SU-DHL-6 (cell line): ENCODE measurements at regions not wholly inside any gene's neighbourhood (a gene's known extent, or its start where the extent isn't known, plus 50 kb on each side); places are given as distances from the start of the nearest gene placed in this dataset.

ENCODE experiments used
- H2AFZ ChIP-seq: fragments of 200-600 bp; sonication (generic); 2 replicates; pipeline ENCODE4 v1.6.1; 2014; ENCODE audit warnings: low read depth, mild to moderate bottlenecking, moderate library complexity, mixed read lengths, antibody characterized with exemption, low read length; ENCODE audit not compliant: severe bottlenecking
- H3F3A ChIP-seq: fragments of 200-600 bp; shearing (Covaris generic); 2 replicates; pipeline ENCODE4 v1.6.0; 2016; ENCODE audit warnings: antibody characterized with exemption, mild to moderate bottlenecking; ENCODE audit not compliant: insufficient read depth
- H3K27ac ChIP-seq: fragments of 200-600 bp; sonication (generic); 2 replicates; pipeline ENCODE4 v1.5.1; 2016; ENCODE audit warnings: low read depth, mild to moderate bottlenecking, low read length, moderate library complexity, mixed read lengths
- H3K27me3 ChIP-seq: fragments of 200-600 bp; sonication (generic), shearing (Covaris generic); 2 replicates; pipeline ENCODE4 v1.6.0; 2014; ENCODE audit warnings: mild to moderate bottlenecking, low read length
- H3K36me3 ChIP-seq: fragments of 200-600 bp; sonication (generic); 2 replicates; pipeline ENCODE4 v1.6.1; 2014; ENCODE audit warnings: mild to moderate bottlenecking, low read length, mixed read lengths
- H3K4me2 ChIP-seq: fragments of 300-600, 200-600 bp; shearing (Covaris generic), sonication (generic); 2 replicates; pipeline ENCODE4 v1.6.0; 2014; ENCODE audit warnings: low read length, low read depth, mild to moderate bottlenecking; ENCODE audit not compliant: poor library complexity, severe bottlenecking
- H3K4me3 ChIP-seq: fragments of 200-600 bp; sonication (generic); 2 replicates; pipeline ENCODE4 v1.5.1; 2014; ENCODE audit warnings: antibody characterized with exemption, low read length, mild to moderate bottlenecking, mixed read lengths; ENCODE audit not compliant: insufficient read depth, poor library complexity, severe bottlenecking
- H3K79me2 ChIP-seq: fragments of 200-600 bp; sonication (generic); 2 replicates; pipeline ENCODE4 v1.6.1; 2014; ENCODE audit warnings: mild to moderate bottlenecking, low read length, moderate library complexity; ENCODE audit not compliant: insufficient read depth
- H3K9ac ChIP-seq: fragments of 200-600 bp; sonication (generic); 2 replicates; pipeline ENCODE4 v1.7.0; 2014; ENCODE audit warnings: mild to moderate bottlenecking, low read length
- H3K9me2 ChIP-seq: fragments of 200-600 bp; sonication (generic); replicated peaks from 2 replicates; pipeline ENCODE4 v1.6.1; 2014; ENCODE audit warnings: low read length; ENCODE audit not compliant: insufficient read depth
- H3K9me3 ChIP-seq: fragments of 200-600 bp; sonication (generic); 2 replicates; pipeline ENCODE4 v1.6.1; 2014; ENCODE audit warnings: low read length, mixed read lengths; ENCODE audit not compliant: insufficient read depth
- H4K20me1 ChIP-seq: fragments of 200-600 bp; sonication (generic); 2 replicates; pipeline ENCODE4 v1.6.1; 2014; ENCODE audit warnings: low read depth, mild to moderate bottlenecking, antibody characterized with exemption, low read length, moderate library complexity, mixed read lengths
- CTCF ChIP-seq: fragments of 200-600 bp; sonication (generic); IDR thresholded peaks from one replicate; pipeline ENCODE4 v1.5.1; 2017; ENCODE audit warnings: antibody characterized with exemption, mild to moderate bottlenecking, low read length, moderate library complexity; ENCODE audit not compliant: insufficient read depth, poor library complexity, severe bottlenecking
- EZH2phosphoT487 ChIP-seq: fragments of 200-600 bp; sonication (generic), shearing (Covaris generic); conservative IDR thresholded peaks from 2 replicates; pipeline ENCODE4 v1.6.1; 2018; ENCODE audit warnings: mild to moderate bottlenecking, antibody characterized with exemption, low read length, moderate library complexity, mixed read lengths

- Histone ChIP-seq H3K4me3 (no peak overlapping the region), H3K27ac (no peak overlapping the region), H3K9me3 (no peaks in the 10 kb centered on the region), H3K4me2 (no peak overlapping the region), H3F3A (no peaks in the 10 kb centered on the region), H2AFZ (no peak overlapping the region), H3K79me2 (no peaks in the 10 kb centered on the region), H4K20me1 (no peaks in the 10 kb centered on the region), H3K27me3 (no peaks in the 10 kb centered on the region), H3K9me2 (no peaks in the 10 kb centered on the region), H3K36me3 (no peaks in the 10 kb centered on the region), H3K9ac (no peak overlapping the region)
- TF ChIP-seq CTCF = no peak
- TF ChIP-seq EZH2phosphoT487 = no peak
Observed at GRCh38 chr2:160680294-160680693, 186.7 kb upstream of the RBMS1 start.

- Histone ChIP-seq H3F3A (no peaks in the 10 kb centered on the region), H3K27ac (no peak overlapping the region), H3K79me2 (no peaks in the 10 kb centered on the region), H4K20me1 (no peaks in the 10 kb centered on the region), H3K4me2 (no peak overlapping the region), H3K9me3 (no peaks in the 10 kb centered on the region), H3K9ac (no peak overlapping the region), H3K36me3 (no peaks in the 10 kb centered on the region), H3K9me2 (no peaks in the 10 kb centered on the region), H3K27me3 (no peaks in the 10 kb centered on the region), H2AFZ (no peak overlapping the region), H3K4me3 (no peak overlapping the region)
- TF ChIP-seq CTCF (no peak), EZH2phosphoT487 (no peak)
Observed at GRCh38 chr2:160680974-160681373, 187.4 kb upstream of the RBMS1 start.

GRCh38 chr2:160683206-160683605 is 189.6 kb upstream of the RBMS1 start:
- no peak overlapping the region for H3K4me2 ChIP-seq
- no peak overlapping the region for H3K9ac ChIP-seq
- H4K20me1 ChIP-seq = no peaks in the 10 kb centered on the region
- no peak for TF ChIP-seq EZH2phosphoT487
- TF ChIP-seq CTCF = no peak
- H3K27ac ChIP-seq = no peak overlapping the region
- no peak overlapping the region for H3K4me3 ChIP-seq
- no peaks in the 10 kb centered on the region for H3K9me2 ChIP-seq
- H3K36me3 ChIP-seq = no peaks in the 10 kb centered on the region
- no peaks in the 10 kb centered on the region for H3K79me2 ChIP-seq
- no peaks in the 10 kb centered on the region for H3K9me3 ChIP-seq
- no peaks in the 10 kb centered on the region for H3F3A ChIP-seq
- no peak overlapping the region for H2AFZ ChIP-seq
- no peaks in the 10 kb centered on the region for H3K27me3 ChIP-seq
